DMS153 treated with DMSO at 0.1 percent for 48 hours (cell line): ENCODE measurements at regions not wholly inside any gene's neighbourhood (a gene's known extent, or its start where the extent isn't known, plus 50 kb on each side); places are given as distances from the start of the nearest gene placed in this dataset.
"Not testable (repeated sequence)": the region's sequence is repeated elsewhere in the genome, so short reads cannot be mapped to it uniquely, and the experiment has no call there.

Source experiments
- DNase-seq: peaks from one replicate; lab custom pipeline; 2025; ENCODE audit not compliant: unreplicated experiment; lab: John Stamatoyannopoulos, UW

- no peak for DNase-seq
Measured at GRCh38 chr2:64910972-64911433, 78.2 kb upstream of the SLC1A4 start.

GRCh38 chr2:64913357-64913869 lies 75.8 kb upstream of the SLC1A4 start:
- peak; percentile 36 for DNase-seq

DNA sequence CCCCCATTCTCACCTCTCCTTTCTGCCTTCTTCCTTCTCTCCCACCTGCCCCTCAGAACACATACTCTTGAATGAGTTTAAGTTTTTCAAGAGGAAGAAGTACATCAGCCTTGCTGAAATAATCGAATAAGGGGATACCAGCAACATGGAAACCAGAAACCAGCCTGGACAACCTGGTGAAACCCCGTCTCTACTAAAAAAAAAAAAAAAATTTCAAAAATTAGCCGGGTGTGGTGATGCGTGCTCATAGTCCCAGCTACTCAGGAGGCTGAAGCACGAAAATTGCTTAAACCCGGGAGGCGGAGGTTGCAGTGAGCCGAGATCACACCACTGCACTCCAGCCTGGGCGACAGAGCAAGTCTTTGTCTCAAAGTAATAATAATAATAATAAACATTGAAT lies 75.0 kb upstream of the SLC1A4 start:
- DNase-seq, result no peak

DNA sequence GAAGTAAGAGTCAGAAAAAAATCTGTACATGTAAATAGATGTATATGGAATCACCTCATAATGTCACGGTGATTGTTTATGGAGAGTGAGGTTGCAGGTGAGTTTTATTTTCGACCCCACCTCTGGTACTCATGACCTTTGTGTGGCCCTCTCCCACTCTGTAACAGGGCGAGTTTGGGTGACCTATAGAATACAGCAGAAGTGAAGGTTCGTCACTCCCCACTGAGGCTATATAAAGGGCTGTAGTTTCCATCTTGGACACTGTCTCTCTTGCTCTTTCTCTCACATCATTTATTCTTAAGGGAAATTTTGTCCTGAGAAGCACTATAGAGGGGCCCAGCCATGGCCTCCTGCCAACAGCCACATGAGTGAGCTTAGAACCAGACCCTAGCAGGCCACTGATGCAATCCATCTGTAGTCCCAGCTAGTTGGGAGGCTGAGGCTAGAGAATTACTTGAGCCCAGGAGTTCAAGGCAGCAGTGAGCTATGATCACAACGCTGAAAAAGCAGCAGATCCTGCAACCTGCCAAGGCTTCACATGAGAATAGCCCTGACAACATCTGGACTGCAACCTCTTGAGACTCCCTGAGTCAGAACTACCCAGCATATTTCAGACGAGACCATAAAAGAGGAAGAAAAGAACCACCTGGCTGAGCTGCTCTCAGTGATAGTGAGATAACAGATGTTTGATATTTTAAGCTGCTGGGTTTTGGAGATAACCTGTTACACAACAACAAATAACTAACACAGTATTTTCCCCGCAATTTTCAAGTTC lies 74.3 kb upstream of the SLC1A4 start:
- DNase-seq, result no peak

- no peak for DNase-seq
Measured at GRCh38 chr2:64915510-64915900, 73.7 kb upstream of the SLC1A4 start.

DNA sequence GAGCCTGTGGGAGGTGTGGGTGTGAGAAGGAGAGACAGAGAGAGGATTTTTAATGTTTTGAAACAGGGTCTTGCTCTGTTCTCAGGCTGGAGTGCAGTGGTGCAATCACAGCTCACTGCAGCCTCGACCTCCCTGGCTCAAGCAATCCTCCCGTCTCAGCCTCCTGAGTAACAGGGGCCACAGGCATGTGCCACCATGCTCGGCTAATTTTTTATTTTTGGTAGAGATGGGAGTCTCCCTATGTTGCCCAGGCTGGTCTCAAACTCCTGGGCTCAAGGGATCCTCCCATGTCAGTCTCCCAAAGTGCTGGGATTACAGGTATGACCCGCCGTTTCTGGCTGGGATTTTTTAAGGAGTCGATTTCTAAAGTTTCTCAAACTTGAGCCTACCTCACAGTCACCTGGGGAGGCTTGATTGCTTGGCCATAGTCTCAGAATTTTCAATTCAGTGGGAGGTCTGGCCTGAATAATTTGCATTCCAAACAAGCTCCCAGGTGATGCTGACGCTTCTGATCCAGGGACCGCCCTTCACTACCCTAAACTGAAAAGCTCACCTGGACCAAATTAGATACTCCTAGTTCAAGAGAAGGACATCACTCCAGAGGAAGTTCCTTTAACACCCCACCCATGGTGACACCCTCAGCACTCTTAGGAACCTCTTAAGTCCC lies 70.8 kb upstream of the SLC1A4 start:
- no peak for DNase-seq

- no peak for DNase-seq
Measured at GRCh38 chr2:64919261-64919660, 69.9 kb upstream of the SLC1A4 start.

DNA sequence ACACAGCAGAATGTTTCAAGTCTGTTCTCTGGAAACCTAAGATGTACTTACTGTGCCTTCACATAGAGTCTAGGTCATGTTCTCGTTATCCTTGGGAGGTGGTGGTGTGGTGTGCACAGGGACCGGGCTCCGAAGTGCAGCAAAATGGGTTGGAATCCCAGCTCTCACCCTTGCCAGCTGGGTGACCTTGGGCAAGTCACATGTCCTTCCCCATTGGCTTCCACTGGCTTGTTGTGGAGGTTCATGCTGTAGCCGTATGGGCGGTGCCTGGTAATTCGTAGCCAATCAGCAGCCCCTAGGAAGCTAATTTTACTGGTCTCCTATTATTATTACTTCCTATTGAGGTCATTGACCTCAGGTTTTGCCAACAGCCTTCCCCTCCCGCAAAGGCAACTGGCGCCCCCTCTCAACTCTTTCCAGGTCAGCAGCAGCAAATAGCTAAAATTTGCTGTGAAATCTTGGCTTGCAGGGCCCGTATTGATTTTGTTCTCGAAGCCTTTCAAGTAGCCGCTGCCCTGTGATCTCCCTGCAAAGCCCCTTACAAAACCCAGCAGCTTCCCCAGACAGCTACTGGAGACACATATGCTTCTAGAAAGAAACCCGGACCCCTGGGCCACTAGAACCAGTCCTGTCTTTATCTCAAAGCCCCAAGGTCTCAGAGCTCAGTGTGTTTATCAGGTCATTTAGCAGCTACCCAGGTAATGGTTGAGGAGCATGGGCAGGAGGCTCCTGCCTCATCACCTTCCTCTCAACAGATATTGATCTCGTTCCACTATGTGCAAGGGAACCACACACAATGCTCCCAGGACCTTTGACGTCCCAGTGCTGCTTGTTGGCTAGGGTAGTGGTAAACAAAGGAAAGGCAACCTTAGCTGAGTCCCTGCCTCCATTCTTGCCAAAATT lies 66.5 kb upstream of the SLC1A4 start:
- no peak for DNase-seq

- no peak for DNase-seq
Measured at GRCh38 chr2:64923385-64923710, 65.9 kb upstream of the SLC1A4 start.

DNA sequence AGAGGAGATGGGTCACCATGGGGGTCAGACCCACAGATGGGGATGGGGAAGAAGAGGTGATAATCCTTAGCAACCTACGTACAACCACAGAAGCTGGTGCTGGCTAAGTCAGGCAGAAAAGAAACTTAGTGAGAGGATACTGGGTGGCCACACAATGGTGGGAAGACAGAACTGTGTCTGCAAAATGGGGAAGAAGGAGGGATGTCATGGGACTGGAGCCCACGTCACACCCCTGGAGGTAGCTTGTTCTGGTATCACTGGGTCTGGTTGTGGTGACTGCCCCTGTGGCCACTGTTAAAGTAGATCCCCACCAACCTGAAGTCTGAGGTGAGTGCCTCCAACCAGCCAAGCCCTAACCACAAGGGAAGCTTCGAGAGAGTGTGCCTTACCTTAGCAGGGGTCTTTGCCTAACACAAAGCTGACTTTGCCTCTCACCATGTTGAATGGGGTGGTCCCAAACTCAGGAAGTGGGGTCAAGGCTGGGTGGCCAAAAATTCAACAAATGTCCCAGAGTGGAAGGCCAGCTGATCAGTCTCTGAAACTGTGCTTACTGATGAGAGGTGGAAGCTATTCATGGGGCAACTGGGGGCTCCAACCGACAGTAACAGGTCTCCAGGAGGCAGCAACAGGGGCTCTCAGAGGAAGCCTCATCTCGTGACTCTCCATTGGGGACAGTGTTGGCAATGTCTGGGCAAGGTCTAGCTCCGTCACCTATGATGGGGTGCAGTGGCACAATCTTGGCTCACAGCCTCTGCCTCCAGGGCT lies 64.8 kb upstream of the SLC1A4 start:
- DNase-seq, result no peak

- DNase-seq, result not testable (repeated sequence)
Measured at GRCh38 chr2:64925930-64926722, 63.1 kb upstream of the SLC1A4 start.

DNA sequence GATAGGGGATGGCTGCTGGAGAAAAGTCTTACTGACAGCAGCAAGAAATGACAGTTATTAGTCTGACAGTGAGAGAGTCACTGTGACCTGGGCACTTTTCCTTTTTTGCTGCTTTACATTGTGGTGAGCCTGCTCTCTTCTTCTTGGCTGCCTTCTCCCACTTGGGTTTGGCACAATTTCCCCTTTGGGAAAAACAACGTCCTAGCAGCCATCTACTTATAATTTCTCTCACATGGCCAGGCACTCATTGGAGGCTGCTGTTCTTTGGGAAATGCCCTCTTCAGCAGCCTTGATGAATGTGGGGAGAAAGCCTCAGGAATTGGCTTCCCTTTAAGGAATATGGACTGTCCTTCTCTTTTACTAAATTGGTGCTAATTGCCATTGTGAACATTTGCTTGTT lies 60.4 kb upstream of the SLC1A4 start:
- DNase-seq, result no peak

DNA sequence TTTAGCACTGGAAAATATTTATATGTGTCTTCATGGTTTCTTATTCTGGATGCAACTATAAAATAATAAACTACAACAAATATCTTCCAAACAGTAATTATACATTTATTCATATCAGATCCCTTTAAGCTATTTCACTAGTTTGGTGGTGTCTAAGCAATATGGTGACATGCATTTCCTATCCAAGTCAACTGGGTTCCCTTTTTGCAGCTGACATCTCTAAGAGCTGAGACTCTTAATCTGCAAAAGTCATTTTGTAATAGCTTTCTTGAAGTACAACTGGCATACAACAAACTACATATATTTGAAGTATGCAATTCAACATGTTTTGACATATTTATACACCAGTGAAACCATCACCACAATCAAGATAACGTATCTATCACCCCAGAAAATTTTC lies 59.9 kb upstream of the SLC1A4 start:
- no peak for DNase-seq

- DNase-seq, result no peak
Measured at GRCh38 chr2:64930258-64930671, 58.9 kb upstream of the SLC1A4 start.

GRCh38 chr2:64931246-64932115 lies 57.7 kb upstream of the SLC1A4 start:
- DNase-seq, result no peak

DNA sequence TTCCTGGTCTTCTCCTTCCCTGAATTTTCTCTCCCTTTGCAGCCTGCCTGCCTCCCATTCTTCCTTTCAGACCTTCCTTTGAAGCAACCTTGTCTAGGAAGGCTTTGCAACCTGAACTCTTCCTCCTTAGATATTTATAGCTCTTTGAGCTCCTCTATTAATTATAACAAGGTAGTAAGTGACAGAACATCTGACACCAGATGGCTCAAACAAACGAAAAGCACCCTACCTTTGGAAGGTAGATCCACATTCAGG lies 57.2 kb upstream of the SLC1A4 start:
- DNase-seq, result no peak

GRCh38 chr2:64932371-64933216 lies 56.6 kb upstream of the SLC1A4 start:
- no peak for DNase-seq

GRCh38 chr2:64934530-64934929 lies 54.7 kb upstream of the SLC1A4 start:
- no peak for DNase-seq
